H1 (cell line): ENCODE measurements at regions not wholly inside any gene's neighbourhood (a gene's known extent, or its start where the extent isn't known, plus 50 kb on each side); places are given as distances from the start of the nearest gene placed in this dataset.

Experiments
- CEBPB ChIP-seq: IDR thresholded peaks from 2 replicates; pipeline ENCODE4 v1.6.1; 2012; ENCODE audit warnings: low read depth, low read length
- CHD7 ChIP-seq: fragments of 300-600 bp; sonication (generic); IDR thresholded peaks from 2 replicates; pipeline ENCODE4 v1.7.1; 2012; ENCODE audit warnings: low read length, moderate library complexity, mild to moderate bottlenecking, inconsistent platforms; ENCODE audit not compliant: insufficient replicate concordance
- POLR2A ChIP-seq, 2 experiments: IDR thresholded peaks; 1 replicate in 1 of 2; 2 replicates in 1 of 2; pipeline ENCODE4 v1.6.1; 2011; ENCODE audit warnings: low read depth in 2 of 2, low read length in 2 of 2, mild to moderate bottlenecking in 2 of 2; ENCODE audit errors: control extremely low read depth in 1 of 2
- RFX5 ChIP-seq: IDR thresholded peaks from 2 replicates; pipeline ENCODE4 v1.6.1; 2011; ENCODE audit warnings: low read depth, low read length, improper control_type of control experiment, borderline replicate concordance
- SUZ12 ChIP-seq: fragments of 200-600 bp; sonication (generic); IDR thresholded peaks from 2 replicates; pipeline ENCODE4 v1.6.1; 2012; ENCODE audit warnings: mild to moderate bottlenecking, inconsistent platforms, low read length, moderate library complexity, mixed read lengths
- TF ChIP-seq, protein P1 (sequence below), 3 experiments: IDR thresholded peaks; 1 replicate in 2 of 3; 2 replicates in 1 of 3; pipeline versions ENCODE4 v1.5.1 to v1.6.1; 2011; ENCODE audit warnings: low read length in 3 of 3, mild to moderate bottlenecking in 3 of 3, inconsistent platforms in 2 of 3, low read depth in 1 of 3, moderate library complexity in 1 of 3; ENCODE audit not compliant: insufficient read depth in 1 of 3; ENCODE audit errors: control extremely low read depth in 1 of 3
- TF ChIP-seq, protein P2 (sequence below): IDR thresholded peaks from 2 replicates; pipeline ENCODE4 v1.6.1; 2011; ENCODE audit warnings: low read depth, mild to moderate bottlenecking, low read length; ENCODE audit not compliant: insufficient read depth

DNA sequence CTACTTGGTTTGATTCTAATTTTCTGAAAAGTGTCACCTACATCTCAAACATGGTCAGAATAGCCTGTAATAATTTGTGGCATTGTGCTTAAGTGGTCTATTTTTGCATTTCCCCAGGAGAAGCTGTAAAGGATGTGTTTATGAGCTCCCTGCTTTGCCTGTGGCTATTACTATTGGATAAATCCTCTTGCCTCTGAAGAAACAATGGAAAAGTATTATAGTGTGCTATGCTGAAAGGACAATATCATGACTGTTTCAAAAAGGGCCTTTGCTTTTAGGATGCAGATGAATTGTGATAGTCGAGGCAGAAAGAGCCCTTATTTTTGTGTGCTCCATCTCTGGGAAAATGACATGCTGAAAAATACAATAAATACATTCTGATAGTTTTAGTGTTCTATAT, 94.1 kb upstream of the ARMC3 start (continued):
- no peak for TF ChIP-seq CHD7
- no peak for TF ChIP-seq POLR2A (IDR thresholded peaks at IDR 0.05; ENCODE audit: control extremely low read depth in 1 of 2, low read depth in 2 of 2, low read length in 2 of 2)
- no peak for TF ChIP-seq SUZ12
- no peak for TF ChIP-seq RFX5
- TF ChIP-seq, protein P1, sequence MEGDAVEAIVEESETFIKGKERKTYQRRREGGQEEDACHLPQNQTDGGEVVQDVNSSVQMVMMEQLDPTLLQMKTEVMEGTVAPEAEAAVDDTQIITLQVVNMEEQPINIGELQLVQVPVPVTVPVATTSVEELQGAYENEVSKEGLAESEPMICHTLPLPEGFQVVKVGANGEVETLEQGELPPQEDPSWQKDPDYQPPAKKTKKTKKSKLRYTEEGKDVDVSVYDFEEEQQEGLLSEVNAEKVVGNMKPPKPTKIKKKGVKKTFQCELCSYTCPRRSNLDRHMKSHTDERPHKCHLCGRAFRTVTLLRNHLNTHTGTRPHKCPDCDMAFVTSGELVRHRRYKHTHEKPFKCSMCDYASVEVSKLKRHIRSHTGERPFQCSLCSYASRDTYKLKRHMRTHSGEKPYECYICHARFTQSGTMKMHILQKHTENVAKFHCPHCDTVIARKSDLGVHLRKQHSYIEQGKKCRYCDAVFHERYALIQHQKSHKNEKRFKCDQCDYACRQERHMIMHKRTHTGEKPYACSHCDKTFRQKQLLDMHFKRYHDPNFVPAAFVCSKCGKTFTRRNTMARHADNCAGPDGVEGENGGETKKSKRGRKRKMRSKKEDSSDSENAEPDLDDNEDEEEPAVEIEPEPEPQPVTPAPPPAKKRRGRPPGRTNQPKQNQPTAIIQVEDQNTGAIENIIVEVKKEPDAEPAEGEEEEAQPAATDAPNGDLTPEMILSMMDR (IDR thresholded peaks at IDR 0.05; ENCODE audit: control extremely low read depth in 1 of 3, insufficient read depth in 1 of 3, low read depth in 1 of 3, low read length in 3 of 3): no peak
- TF ChIP-seq CEBPB: no peak
- TF ChIP-seq, protein P2, sequence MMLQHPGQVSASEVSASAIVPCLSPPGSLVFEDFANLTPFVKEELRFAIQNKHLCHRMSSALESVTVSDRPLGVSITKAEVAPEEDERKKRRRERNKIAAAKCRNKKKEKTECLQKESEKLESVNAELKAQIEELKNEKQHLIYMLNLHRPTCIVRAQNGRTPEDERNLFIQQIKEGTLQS: no peak
